ENCODE measurements at regions not wholly inside any gene's neighbourhood (a gene's known extent, or its start where the extent isn't known, plus 50 kb on each side); places are given as distances from the start of the nearest gene placed in this dataset.

GRCh38 chr5:3011764-3012017 is 260.2 kb upstream of the IRX2 start:
- TF ChIP-seq ARNT (IDR thresholded peaks at IDR 0.05) (no peak), ELF4 (IDR thresholded peaks at IDR 0.05) (no peak), NFRKB (IDR thresholded peaks at IDR 0.05) (no peak), CTBP1 (IDR thresholded peaks at IDR 0.05; ENCODE audit: borderline replicate concordance) (no peak), TARDBP (IDR thresholded peaks at IDR 0.05) (no peak), L3MBTL2 (conservative IDR thresholded peaks at IDR 0.05) (no peak), FOXA1 (IDR thresholded peaks at IDR 0.05) (no peak), FOXM1 (IDR thresholded peaks at IDR 0.05; ENCODE audit: borderline replicate concordance) (no peak), HDGF (IDR thresholded peaks at IDR 0.05; ENCODE audit: borderline replicate concordance) (no peak)
- ChIA-PET POLR2A (no interaction called here), CTCF (no interaction called here)
- DNase-seq (ENCODE audit: extremely low spot score) = no peak

- no peak for DNase-seq (ENCODE audit: extremely low spot score)
- POLR2A ChIA-PET = no interaction called here
- CTCF ChIA-PET = no interaction called here
- no peak for TF ChIP-seq TARDBP (IDR thresholded peaks at IDR 0.05)
- TF ChIP-seq SUZ12 (IDR thresholded peaks at IDR 0.05) = no peak
- TF ChIP-seq CTBP1 (IDR thresholded peaks at IDR 0.05; ENCODE audit: borderline replicate concordance) = no peak
- no peak for TF ChIP-seq LEF1 (IDR thresholded peaks at IDR 0.05; ENCODE audit: borderline replicate concordance)
- no peak for TF ChIP-seq SP1 (IDR thresholded peaks at IDR 0.05)
- TF ChIP-seq NFRKB (IDR thresholded peaks at IDR 0.05) = no peak
- no peak for TF ChIP-seq FOXK2 (IDR thresholded peaks at IDR 0.05)
- no peak for TF ChIP-seq ZNF384 (IDR thresholded peaks at IDR 0.05)
- TF ChIP-seq FOXM1 (IDR thresholded peaks at IDR 0.05; ENCODE audit: borderline replicate concordance) = no peak
- no peak for TF ChIP-seq ELF4 (IDR thresholded peaks at IDR 0.05)
Observed at GRCh38 chr5:3010953-3011763, 259.7 kb upstream of the IRX2 start.

GRCh38 chr5:3010301-3010952 is 258.9 kb upstream of the IRX2 start:
- ChIA-PET CTCF (no interaction called here), POLR2A (no interaction called here)
- no peak for TF ChIP-seq FOXM1 (IDR thresholded peaks at IDR 0.05; ENCODE audit: borderline replicate concordance)
- no peak for TF ChIP-seq FOXA1 (IDR thresholded peaks at IDR 0.05)
- no peak for TF ChIP-seq TARDBP (IDR thresholded peaks at IDR 0.05)
- no peak for TF ChIP-seq BHLHE40 (IDR thresholded peaks at IDR 0.05; ENCODE audit: borderline replicate concordance)
- TF ChIP-seq L3MBTL2 (conservative IDR thresholded peaks at IDR 0.05) = no peak
- TF ChIP-seq SP1 (IDR thresholded peaks at IDR 0.05) = no peak
- no peak for TF ChIP-seq NFRKB (IDR thresholded peaks at IDR 0.05)
- TF ChIP-seq ELF4 (IDR thresholded peaks at IDR 0.05) = no peak
- TF ChIP-seq PKNOX1 (IDR thresholded peaks at IDR 0.05) = no peak
- no peak for TF ChIP-seq ARNT (IDR thresholded peaks at IDR 0.05)
- no peak for TF ChIP-seq ZNF384 (IDR thresholded peaks at IDR 0.05)
- no peak for TF ChIP-seq FOXK2 (IDR thresholded peaks at IDR 0.05)
- no peak for TF ChIP-seq LEF1 (IDR thresholded peaks at IDR 0.05; ENCODE audit: borderline replicate concordance)
- TF ChIP-seq CTBP1 (IDR thresholded peaks at IDR 0.05; ENCODE audit: borderline replicate concordance) = no peak
- no peak for DNase-seq (ENCODE audit: extremely low spot score)

GRCh38 chr5:3009605-3010004 is 258.1 kb upstream of the IRX2 start:
- POLR2A ChIA-PET = no interaction called here
- TF ChIP-seq FOXK2 (IDR thresholded peaks at IDR 0.05) (no peak), L3MBTL2 (conservative IDR thresholded peaks at IDR 0.05) (no peak), ELF4 (IDR thresholded peaks at IDR 0.05) (no peak), NFRKB (IDR thresholded peaks at IDR 0.05) (no peak), FOXA1 (IDR thresholded peaks at IDR 0.05) (no peak), FOXM1 (IDR thresholded peaks at IDR 0.05; ENCODE audit: borderline replicate concordance) (no peak), TARDBP (IDR thresholded peaks at IDR 0.05) (no peak)
- CTCF ChIA-PET = no interaction called here
- no peak for DNase-seq (ENCODE audit: extremely low spot score)

- ChIA-PET POLR2A (no interaction called here), CTCF (no interaction called here)
- TF ChIP-seq ELF4 (IDR thresholded peaks at IDR 0.05) = no peak
- no peak for TF ChIP-seq TARDBP (IDR thresholded peaks at IDR 0.05)
- TF ChIP-seq BHLHE40 (IDR thresholded peaks at IDR 0.05; ENCODE audit: borderline replicate concordance) = no peak
- no peak for TF ChIP-seq NFRKB (IDR thresholded peaks at IDR 0.05)
- no peak for TF ChIP-seq CTBP1 (IDR thresholded peaks at IDR 0.05; ENCODE audit: borderline replicate concordance)
- no peak for TF ChIP-seq ARNT (IDR thresholded peaks at IDR 0.05)
- no peak for TF ChIP-seq HDGF (IDR thresholded peaks at IDR 0.05; ENCODE audit: borderline replicate concordance)
Observed at GRCh38 chr5:3007577-3007976, 256.1 kb upstream of the IRX2 start.

GRCh38 chr5:3006961-3007551 is 255.6 kb upstream of the IRX2 start:
- DNase-seq (ENCODE audit: extremely low spot score) = no peak
- TF ChIP-seq TARDBP (IDR thresholded peaks at IDR 0.05) = no peak
- no peak for TF ChIP-seq PKNOX1 (IDR thresholded peaks at IDR 0.05)
- TF ChIP-seq BHLHE40 (IDR thresholded peaks at IDR 0.05; ENCODE audit: borderline replicate concordance) = no peak
- TF ChIP-seq L3MBTL2 (conservative IDR thresholded peaks at IDR 0.05) = no peak
- no peak for TF ChIP-seq FOXA1 (IDR thresholded peaks at IDR 0.05)
- TF ChIP-seq SP1 (IDR thresholded peaks at IDR 0.05) = no peak
- TF ChIP-seq ARNT (IDR thresholded peaks at IDR 0.05) = no peak
- TF ChIP-seq HDGF (IDR thresholded peaks at IDR 0.05; ENCODE audit: borderline replicate concordance) = no peak
- TF ChIP-seq SUZ12 (IDR thresholded peaks at IDR 0.05) = no peak
- no peak for TF ChIP-seq LEF1 (IDR thresholded peaks at IDR 0.05; ENCODE audit: borderline replicate concordance)
- TF ChIP-seq FOXM1 (IDR thresholded peaks at IDR 0.05; ENCODE audit: borderline replicate concordance) = no peak
- TF ChIP-seq FOXK2 (IDR thresholded peaks at IDR 0.05) = no peak
- TF ChIP-seq ELF4 (IDR thresholded peaks at IDR 0.05) = no peak
- no peak for TF ChIP-seq NFRKB (IDR thresholded peaks at IDR 0.05)
- no peak for TF ChIP-seq ZNF384 (IDR thresholded peaks at IDR 0.05)
- no peak for TF ChIP-seq CTBP1 (IDR thresholded peaks at IDR 0.05; ENCODE audit: borderline replicate concordance)
- POLR2A ChIA-PET = no interaction called here
- CTCF ChIA-PET = no interaction called here

More at GRCh38 chr5:3007577-3007976, 256.1 kb upstream of the IRX2 start:
- DNase-seq (ENCODE audit: extremely low spot score) = no peak

Measured in HEK293T (cell line).